OCI-LY3 (cell line): ENCODE measurements at regions not wholly inside any gene's neighbourhood (a gene's known extent, or its start where the extent isn't known, plus 50 kb on each side); places are given as distances from the start of the nearest gene placed in this dataset.

Experiments used
- H2AFZ ChIP-seq: fragments of 200-600, 300-600 bp; shearing (Covaris generic); 2 replicates; pipeline ENCODE4 v1.6.0; 2014; ENCODE audit warnings: antibody characterized with exemption, low read depth, low read length
- H3K27ac ChIP-seq: fragments of 200-600, 300-600 bp; sonication (generic); 2 replicates; pipeline ENCODE4 v1.5.1; 2014; ENCODE audit warnings: mild to moderate bottlenecking, low read length, moderate library complexity, mixed read lengths
- H3K27me3 ChIP-seq: fragments of 200-600, 300-600 bp; sonication (generic); 2 replicates; pipeline ENCODE4 v1.6.1; 2014; ENCODE audit warnings: low read depth, low read length, mixed read lengths
- H3K36me3 ChIP-seq: fragments of 200-600, 300-600 bp; sonication (generic); replicated peaks from 2 replicates; pipeline ENCODE3; 2014; ENCODE audit warnings: low read depth, low read length, mixed read lengths
- H3K4me1 ChIP-seq: fragments of 300-600, 200-600 bp; sonication (generic); 2 replicates; pipeline ENCODE4 v1.6.1; 2014; ENCODE audit warnings: low read length, mixed read lengths
- H3K4me2 ChIP-seq: fragments of 200-600, 300-600 bp; sonication (generic); 2 replicates; pipeline ENCODE4 v1.6.1; 2014; ENCODE audit warnings: low read length, mixed read lengths
- H3K4me3 ChIP-seq: fragments of 300-600, 200-600 bp; sonication (generic); 2 replicates; pipeline ENCODE4 v1.5.1; 2014; ENCODE audit warnings: antibody characterized with exemption, mild to moderate bottlenecking, low read length, moderate library complexity
- H3K79me2 ChIP-seq: fragments of 300-600, 200-600 bp; shearing (Covaris generic); 2 replicates; pipeline ENCODE4 v1.6.1; 2014; ENCODE audit warnings: mild to moderate bottlenecking, low read length, mixed read lengths
- H3K9ac ChIP-seq: fragments of 300-600, 200-600 bp; shearing (Covaris generic); 2 replicates; pipeline ENCODE4 v1.6.0; 2014; ENCODE audit warnings: mild to moderate bottlenecking, low read length, moderate library complexity
- H3K9me3 ChIP-seq: fragments of 200-600, 300-600 bp; shearing (Covaris generic); 2 replicates; pipeline ENCODE4 v1.6.1; 2014; ENCODE audit warnings: low read length, mixed read lengths; ENCODE audit not compliant: insufficient read depth
- H4K20me1 ChIP-seq: fragments of 200-600, 300-600 bp; sonication (generic); 2 replicates; pipeline ENCODE4 v1.6.1; 2016; ENCODE audit warnings: low read length, mixed read lengths; ENCODE audit not compliant: insufficient read depth
- CTCF ChIP-seq: fragments of 200-600, 300-600 bp; sonication (generic); IDR thresholded peaks from 2 replicates; pipeline ENCODE4 v1.5.1; 2014; ENCODE audit warnings: antibody characterized with exemption, low read length, low read depth
- EZH2phosphoT487 ChIP-seq: fragments of 200-600 bp; shearing (Covaris generic); IDR thresholded peaks from 2 replicates; pipeline ENCODE4 v1.6.1; 2018; ENCODE audit warnings: antibody characterized with exemption, mixed run types, low read depth

GRCh38 chr6:62354261-62354660 lies 68.2 kb upstream of the KHDRBS2 start:
- TF ChIP-seq EZH2phosphoT487, result no peak
- no peak for TF ChIP-seq CTCF
- Histone ChIP-seq H3K27ac (no peak overlapping the region), H3K4me3 (no peak overlapping the region), H3K79me2 (no peaks in the 10 kb centered on the region), H2AFZ (no peak overlapping the region), H3K9me3 (no peaks in the 10 kb centered on the region), H3K4me2 (no peak overlapping the region), H3K27me3 (no peaks in the 10 kb centered on the region), H4K20me1 (no peaks in the 10 kb centered on the region), H3K9ac (no peak overlapping the region), H3K4me1 (no peaks in the 10 kb centered on the region), H3K36me3 (no peaks in the 10 kb centered on the region)

GRCh38 chr6:62345962-62346689 lies 60.1 kb upstream of the KHDRBS2 start:
- TF ChIP-seq EZH2phosphoT487, result no peak
- TF ChIP-seq CTCF, result no peak
- Histone ChIP-seq H3K4me2 (no peak overlapping the region), H3K9me3 (no peaks in the 10 kb centered on the region)

GRCh38 chr6:62345446-62345845 lies 59.4 kb upstream of the KHDRBS2 start:
- no peak overlapping the region for H3K4me2 ChIP-seq
- H3K36me3 ChIP-seq, result no peaks in the 10 kb centered on the region
- no peak overlapping the region for H2AFZ ChIP-seq
- no peak for TF ChIP-seq CTCF
- no peak for TF ChIP-seq EZH2phosphoT487
- no peaks in the 10 kb centered on the region for H3K27me3 ChIP-seq
- H3K9me3 ChIP-seq, result no peaks in the 10 kb centered on the region
- no peaks in the 10 kb centered on the region for H4K20me1 ChIP-seq
- no peak overlapping the region for H3K27ac ChIP-seq
- H3K79me2 ChIP-seq, result no peaks in the 10 kb centered on the region
- no peaks in the 10 kb centered on the region for H3K4me1 ChIP-seq
- H3K9ac ChIP-seq, result no peak overlapping the region
- no peak overlapping the region for H3K4me3 ChIP-seq

More at GRCh38 chr6:62345962-62346689, 60.1 kb upstream of the KHDRBS2 start:
- no peak overlapping the region for H3K9ac ChIP-seq
- H4K20me1 ChIP-seq, result no peaks in the 10 kb centered on the region
- no peak overlapping the region for H3K27ac ChIP-seq
- H3K4me3 ChIP-seq, result no peak overlapping the region
- H3K27me3 ChIP-seq, result no peaks in the 10 kb centered on the region
- no peak overlapping the region for H2AFZ ChIP-seq
- no peaks in the 10 kb centered on the region for H3K79me2 ChIP-seq
- H3K4me1 ChIP-seq, result no peaks in the 10 kb centered on the region
- H3K36me3 ChIP-seq, result no peaks in the 10 kb centered on the region

- no peak for TF ChIP-seq CTCF
- no peak for TF ChIP-seq EZH2phosphoT487
- H3K4me2 ChIP-seq, result no peak overlapping the region
Observed at GRCh38 chr6:62344850-62345249, 58.8 kb upstream of the KHDRBS2 start.

More at GRCh38 chr6:62344850-62345249, 58.8 kb upstream of the KHDRBS2 start:
- no peaks in the 10 kb centered on the region for H3K36me3 ChIP-seq
- no peaks in the 10 kb centered on the region for H3K27me3 ChIP-seq
- H3K27ac ChIP-seq, result no peak overlapping the region
- H2AFZ ChIP-seq, result no peak overlapping the region; the same call in 1 of the 2 replicates
- H3K4me1 ChIP-seq, result no peaks in the 10 kb centered on the region
- H3K9ac ChIP-seq, result no peak overlapping the region
- H3K9me3 ChIP-seq, result no peaks in the 10 kb centered on the region
- no peaks in the 10 kb centered on the region for H3K79me2 ChIP-seq
- H4K20me1 ChIP-seq, result no peaks in the 10 kb centered on the region
- H3K4me3 ChIP-seq, result no peak overlapping the region
